ENCODE measurements at regions not wholly inside any gene's neighbourhood (a gene's known extent, or its start where the extent isn't known, plus 50 kb on each side); places are given as distances from the start of the nearest gene placed in this dataset.
"Not testable (repeated sequence)": the region's sequence is repeated elsewhere in the genome, so short reads cannot be mapped to it uniquely, and the experiment has no call there.

GRCh38 chr17:31674717-31675349 is 184.2 kb downstream of the COPRS start:
- DNase-seq: no peak

- DNase-seq: no peak
These were observed 184.7 kb downstream of the COPRS start for GRCh38 chr17:31674305-31674704.

DNA sequence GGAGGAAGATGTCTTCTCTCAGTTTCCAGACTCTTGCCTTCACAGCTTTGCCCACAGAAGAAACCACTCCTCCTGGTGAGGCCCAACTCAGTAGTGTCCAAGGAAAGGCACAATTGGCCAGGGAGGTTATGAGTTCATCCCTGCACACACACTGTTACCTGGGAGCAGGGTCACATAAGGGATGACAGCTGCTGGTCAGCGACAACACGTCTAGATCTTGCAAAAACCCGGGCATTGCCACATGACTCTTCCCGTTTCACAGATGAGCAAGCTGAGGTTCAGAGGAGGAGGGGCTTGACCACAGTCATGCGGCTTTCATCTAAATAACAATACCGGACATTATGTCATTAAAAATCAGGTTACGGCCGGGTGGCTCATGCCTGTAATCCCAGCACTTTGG is 186.0 kb downstream of the COPRS start:
- DNase-seq: no peak

DNA sequence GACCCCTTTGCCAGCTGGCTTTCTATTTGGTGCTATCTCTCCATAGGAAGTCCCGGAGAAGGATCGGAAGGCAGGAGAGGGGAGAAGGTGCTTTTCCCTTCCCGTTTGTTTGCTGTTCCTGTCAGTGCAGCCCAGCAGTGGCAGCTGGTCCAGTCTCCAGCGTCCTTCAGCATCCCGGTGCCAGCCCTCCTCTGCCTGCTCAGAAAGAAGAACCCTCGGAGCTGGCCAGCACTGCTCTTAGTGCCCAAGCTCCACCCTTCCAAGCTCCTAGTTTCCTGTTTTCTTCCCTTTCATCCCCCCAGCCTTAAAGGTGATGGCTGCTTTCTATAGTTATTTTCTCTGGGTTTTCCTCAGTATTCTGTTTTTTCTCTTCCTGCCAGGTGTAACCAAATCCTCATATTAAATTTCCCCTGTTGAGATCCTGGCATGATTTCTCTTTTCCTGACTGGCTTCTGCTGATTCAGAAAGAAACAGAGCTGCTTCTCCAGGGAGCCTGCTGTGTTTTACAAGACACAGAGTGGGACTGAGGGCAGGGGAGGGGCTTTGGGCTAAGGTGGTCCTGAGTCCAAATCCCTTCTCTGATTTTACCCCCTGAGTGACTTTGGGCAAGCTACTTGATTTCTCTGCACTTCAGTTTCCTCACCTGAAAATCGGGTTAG is 186.8 kb downstream of the COPRS start:
- DNase-seq: no peak

DNA sequence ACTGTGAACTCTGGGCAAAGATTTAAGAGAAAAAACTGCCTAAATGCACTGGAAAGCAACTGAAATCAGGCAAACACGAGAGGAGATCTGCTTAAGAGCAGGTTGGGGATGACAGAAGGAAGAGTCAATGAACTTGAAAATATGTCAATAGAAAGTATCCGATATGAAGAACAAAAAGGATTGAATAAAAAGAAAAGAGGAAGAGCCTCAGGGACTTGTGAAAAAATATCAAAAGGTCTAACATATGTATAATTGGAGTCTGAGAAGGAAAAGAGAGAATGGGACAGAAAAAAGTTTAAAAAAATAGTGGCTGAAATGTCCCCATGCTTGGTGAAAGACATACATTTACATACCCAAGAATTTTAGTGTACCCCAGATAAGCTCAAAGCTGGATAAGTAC is 195.5 kb downstream of the COPRS start:
- no peak for DNase-seq

DNA sequence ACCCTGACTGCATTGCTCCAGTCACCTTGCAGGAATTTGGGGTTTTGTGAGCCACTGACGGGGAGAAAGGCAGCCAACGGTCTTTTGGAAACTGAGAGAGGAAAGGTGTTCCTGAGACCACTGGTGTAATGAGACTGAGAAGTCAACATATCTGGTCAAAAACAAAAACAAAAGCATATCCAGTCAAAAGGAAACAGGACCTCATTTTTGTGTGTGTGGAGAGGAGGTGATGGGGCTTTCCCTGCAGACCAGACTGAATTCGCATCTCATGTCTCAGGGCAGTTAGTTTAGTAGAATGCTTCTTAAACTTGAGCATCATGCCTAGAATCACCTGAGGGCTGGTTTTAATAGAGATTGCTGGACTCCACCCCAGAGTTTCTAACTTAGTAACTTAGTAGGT is 198.4 kb downstream of the COPRS start:
- DNase-seq: no peak

DNA sequence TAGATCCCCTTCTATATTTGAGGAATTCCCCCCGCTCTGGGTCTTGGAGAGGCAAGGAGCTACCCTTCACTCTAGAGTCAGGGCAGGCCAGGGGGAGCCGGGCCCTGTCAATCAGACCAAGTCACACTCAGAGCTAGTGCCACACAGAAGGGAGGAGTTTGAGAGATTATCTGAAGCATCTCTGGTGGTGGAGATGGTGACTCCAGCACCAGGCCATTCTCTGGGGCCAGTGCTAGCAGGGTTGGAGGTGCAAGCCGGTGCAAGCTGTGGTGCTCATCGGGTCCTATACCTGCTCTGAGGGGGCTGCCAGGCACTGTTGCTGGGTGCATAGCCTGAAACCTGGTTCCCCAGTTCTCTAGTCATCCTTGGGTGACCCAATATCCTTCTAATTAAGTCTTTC is 201.2 kb downstream of the COPRS start:
- no peak for DNase-seq

GRCh38 chr17:31654936-31655335 is 204.1 kb downstream of the COPRS start:
- DNase-seq: no peak

DNA sequence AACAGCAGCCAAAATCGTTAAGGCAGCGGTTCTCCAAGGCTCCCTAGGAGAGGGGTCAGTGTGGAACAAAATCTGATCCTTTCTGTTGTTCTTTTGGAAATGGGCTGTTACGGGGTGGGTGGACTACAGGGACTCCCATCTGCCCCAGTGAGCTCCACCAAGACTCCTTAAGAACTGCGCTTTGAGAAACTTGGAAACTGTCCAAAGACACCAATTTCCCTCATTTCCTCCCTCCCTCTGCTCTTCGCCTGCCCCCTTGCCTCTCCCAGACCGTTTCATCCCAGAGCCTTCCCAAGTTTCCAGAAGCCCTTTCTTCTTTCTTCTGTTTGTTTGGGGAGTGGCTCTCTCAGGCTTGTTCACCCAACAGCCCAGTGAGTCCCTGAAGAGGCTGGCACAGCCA is 205.4 kb downstream of the COPRS start:
- DNase-seq: no peak

- no peak for DNase-seq
These were observed 208.1 kb downstream of the COPRS start for GRCh38 chr17:31650756-31651520.

DNA sequence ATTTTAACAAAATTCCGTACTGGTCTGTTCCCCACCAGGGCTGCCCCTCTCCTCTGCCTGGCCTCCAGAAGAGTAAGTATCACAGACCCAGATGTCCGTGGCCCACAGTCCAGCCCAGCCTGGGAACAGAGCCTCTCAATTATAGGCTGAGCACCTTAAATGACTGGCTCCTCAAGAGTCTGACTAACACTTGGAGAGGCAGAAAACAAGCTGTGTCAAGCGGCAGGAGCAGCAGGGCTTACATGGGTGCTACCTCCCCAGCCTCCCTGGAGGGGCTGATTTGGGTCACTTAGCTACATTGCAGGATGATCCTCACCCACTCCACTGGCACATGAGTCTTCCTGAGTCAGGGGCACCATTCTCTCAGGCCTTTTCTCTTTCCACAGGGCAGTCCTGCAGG is 209.7 kb downstream of the COPRS start:
- no peak for DNase-seq

GRCh38 chr17:31647661-31648060 is 211.4 kb downstream of the COPRS start:
- no peak for DNase-seq

- DNase-seq: no peak
These were observed 212.4 kb downstream of the COPRS start for GRCh38 chr17:31646642-31647041.

- DNase-seq: no peak
These were observed 213.7 kb downstream of the COPRS start for GRCh38 chr17:31645351-31645750.

GRCh38 chr17:31631766-31632165 is 227.3 kb downstream of the COPRS start:
- DNase-seq: no peak

GRCh38 chr17:31630866-31631265 is 228.2 kb downstream of the COPRS start:
- not testable (repeated sequence) for DNase-seq

DNA sequence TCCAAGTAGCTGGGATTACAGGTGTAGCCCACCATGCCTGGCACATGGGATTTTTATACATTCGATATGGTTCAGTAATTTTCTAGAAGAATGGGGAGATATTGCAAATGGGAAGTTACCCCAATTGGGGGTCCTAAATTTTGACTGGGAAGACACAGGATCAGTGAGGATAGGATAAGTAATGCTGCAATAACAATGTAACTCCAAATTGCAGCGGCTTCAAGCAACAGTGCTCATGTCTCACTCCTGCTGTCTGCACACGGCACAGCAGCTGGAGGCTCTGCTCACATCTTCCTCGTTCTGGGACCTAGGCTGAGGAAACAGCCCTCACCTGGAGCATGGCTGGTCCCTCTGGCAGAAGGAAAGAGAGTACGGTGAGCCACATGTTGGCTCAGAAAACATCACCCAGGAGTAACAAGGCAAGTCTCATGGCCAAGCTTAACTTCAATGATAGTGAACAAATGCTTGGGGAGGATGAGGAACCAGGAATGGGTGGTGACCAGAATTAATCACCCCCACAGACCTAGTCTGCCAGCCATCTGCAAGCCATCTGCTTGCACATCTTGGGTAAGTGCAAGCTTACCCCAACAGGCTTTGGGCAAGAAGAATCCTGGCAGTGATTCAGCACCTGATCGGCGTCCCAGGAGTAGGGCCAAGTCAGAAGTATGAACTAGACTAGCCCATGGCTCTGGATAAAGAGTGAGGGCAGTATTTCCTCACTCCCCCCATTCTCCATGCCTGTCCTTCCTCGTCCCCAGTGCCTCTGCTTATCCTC is 229.2 kb downstream of the COPRS start:
- DNase-seq: no peak

DNA sequence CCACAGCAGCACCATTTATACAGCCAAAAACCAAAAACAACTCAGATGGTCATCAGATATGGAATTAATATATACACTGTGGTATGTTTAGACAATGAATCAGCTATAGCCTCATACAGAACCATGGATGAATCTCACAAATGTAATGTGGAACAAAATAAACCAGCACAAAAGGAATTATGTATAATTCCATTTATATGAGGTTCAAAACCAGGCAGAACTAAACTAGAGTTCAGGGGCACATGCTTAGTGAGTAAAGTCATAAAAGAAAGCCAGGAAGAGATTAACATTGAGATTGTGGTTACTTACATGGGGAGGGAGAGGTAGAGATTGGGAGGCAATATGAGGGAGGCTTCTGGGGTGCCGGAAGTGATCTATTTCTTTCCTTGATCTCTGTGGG is 231.1 kb downstream of the COPRS start:
- no peak for DNase-seq

GRCh38 chr17:31623990-31624389 is 232.5 kb downstream of the RAB11FIP4 start:
- no peak for DNase-seq

DNA sequence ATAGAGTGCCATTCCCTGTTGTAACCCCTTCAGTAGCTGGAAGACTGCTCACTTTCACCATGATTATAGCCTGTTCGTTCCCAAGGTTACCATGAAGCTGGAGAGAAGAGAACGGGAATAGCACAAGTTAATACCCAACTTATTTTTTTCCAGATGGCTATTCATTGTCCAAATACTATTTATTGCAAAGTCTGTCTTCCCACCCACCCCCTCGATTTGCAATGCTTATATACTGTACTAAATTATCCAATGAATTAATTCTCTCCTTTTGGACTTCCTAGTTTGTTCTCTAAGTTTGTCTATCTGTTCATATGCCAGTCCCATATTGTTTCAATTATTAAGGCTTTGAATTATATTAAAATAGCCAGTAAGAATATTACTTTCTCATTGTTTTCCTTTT is 231.0 kb downstream of the RAB11FIP4 start:
- no peak for DNase-seq

- no peak for DNase-seq
These were observed 230.1 kb downstream of the RAB11FIP4 start for GRCh38 chr17:31621566-31621965.

GRCh38 chr17:31611053-31611452 is 219.6 kb downstream of the RAB11FIP4 start:
- not testable (repeated sequence) for DNase-seq

All from stimulated activated naive CD4-positive, alpha-beta T cell (primary cell).